GM23338 (cell line): ENCODE measurements at regions not wholly inside any gene's neighbourhood (a gene's known extent, or its start where the extent isn't known, plus 50 kb on each side); places are given as distances from the start of the nearest gene placed in this dataset.

Experiments
- ATAC-seq: fragments of 200-7000 bp; cut with Tn5 transposase; 3 replicates; pipeline ENCODE4 v1.9.1; 2020
- DNase-seq: peaks from one replicate; pipeline ENCODE4 v3.0.0-alpha.2; 2015; ENCODE audit warnings: low spot score
- H2AFZ ChIP-seq: fragments of 200-600 bp; sonication (generic); 2 replicates; pipeline ENCODE4 v1.8.0; 2016; ENCODE audit warnings: antibody characterized with exemption, mild to moderate bottlenecking, moderate library complexity
- H3F3A ChIP-seq: fragments of 200-600 bp; sonication (generic); replicated peaks from 2 replicates; pipeline ENCODE4 v1.8.0; 2017; ENCODE audit warnings: antibody characterized with exemption, mixed run types, low read depth
- H3K27ac ChIP-seq: fragments of 200-600 bp; sonication (generic); 2 replicates; pipeline ENCODE4 v1.6.1; 2016; ENCODE audit warnings: low read depth
- H3K27me3 ChIP-seq: fragments of 200-600 bp; sonication (generic); 2 replicates; pipeline ENCODE4 v1.8.0; 2016; ENCODE audit warnings: mild to moderate bottlenecking, mixed run types, moderate library complexity; ENCODE audit not compliant: insufficient read depth
- H3K36me3 ChIP-seq: fragments of 200-600 bp; sonication (generic); 2 replicates; pipeline ENCODE4 v1.8.0; 2016; ENCODE audit warnings: mild to moderate bottlenecking; ENCODE audit not compliant: insufficient read depth
- H3K4me1 ChIP-seq: fragments of 200-600 bp; sonication (generic); 2 replicates; pipeline ENCODE4 v1.8.0; 2016; ENCODE audit warnings: mild to moderate bottlenecking, moderate library complexity; ENCODE audit not compliant: insufficient read depth
- H3K4me2 ChIP-seq: fragments of 200-600 bp; sonication (generic); 2 replicates; pipeline ENCODE4 v1.7.1; 2017; ENCODE audit warnings: mixed run types
- H3K4me3 ChIP-seq: fragments of 200-600 bp; sonication (generic); 2 replicates; pipeline ENCODE4 v1.6.1; 2016; ENCODE audit warnings: mixed run types
- H3K79me2 ChIP-seq: fragments of 200-600 bp; sonication (generic); replicated peaks from 2 replicates; pipeline ENCODE4 v1.8.0; 2017; ENCODE audit warnings: mild to moderate bottlenecking; ENCODE audit not compliant: insufficient read depth
- H3K9me2 ChIP-seq: fragments of 200-600 bp; sonication (generic); 2 replicates; pipeline ENCODE4 v1.8.0; 2017; ENCODE audit not compliant: insufficient read depth
- H4K20me1 ChIP-seq: fragments of 200-600 bp; sonication (generic); replicated peaks from 2 replicates; pipeline ENCODE4 v1.8.0; 2017; ENCODE audit warnings: mild to moderate bottlenecking; ENCODE audit not compliant: insufficient read depth
- H3K27ac Mint-ChIP-seq: 2 replicates; pipeline ENCODE4 v1.8.0; 2020; ENCODE audit warnings: inconsistent platforms, mild to moderate bottlenecking, moderate library complexity, mixed read lengths
- H3K27me3 Mint-ChIP-seq: 3 replicates; pipeline ENCODE4 v1.8.0; 2022; ENCODE audit warnings: low read depth, mild to moderate bottlenecking, moderate library complexity, mixed read lengths, inconsistent platforms; ENCODE audit not compliant: insufficient read depth, poor library complexity
- H3K36me3 Mint-ChIP-seq: 3 replicates; pipeline ENCODE4 v1.8.0; 2021; ENCODE audit warnings: low read depth, mild to moderate bottlenecking, inconsistent platforms, moderate library complexity, mixed read lengths
- H3K4me1 Mint-ChIP-seq: 3 replicates; pipeline ENCODE4 v1.8.0; 2020; ENCODE audit warnings: mild to moderate bottlenecking, inconsistent platforms, mixed read lengths
- H3K4me3 Mint-ChIP-seq: 3 replicates; pipeline ENCODE4 v1.8.0; 2021; ENCODE audit warnings: moderate library complexity, mild to moderate bottlenecking, inconsistent platforms, mixed read lengths
- H3K9me3 Mint-ChIP-seq: 3 replicates; pipeline ENCODE4 v1.8.0; 2020; ENCODE audit warnings: moderate library complexity, mild to moderate bottlenecking, inconsistent platforms, mixed read lengths
- CTCF ChIP-seq, 2 experiments: fragments of 200-600 bp in 1 of 2; sonication (generic) in 1 of 2; conservative IDR thresholded peaks; 2 replicates each; pipeline versions ENCODE4 v1.5.1 to v1.6.1; 2016 to 2017; ENCODE audit warnings: antibody characterized with exemption in 2 of 2, low read depth in 2 of 2, mild to moderate bottlenecking in 2 of 2, moderate library complexity in 1 of 2
- ETS1 ChIP-seq: IDR thresholded peaks from 2 replicates; pipeline ENCODE4 v1.6.1; 2016; ENCODE audit warnings: antibody characterized with exemption
- EZH2 ChIP-seq: fragments of 200-600 bp; sonication (generic); IDR thresholded peaks from one replicate; pipeline ENCODE4 v1.8.0; 2017; ENCODE audit warnings: antibody characterized with exemption, mild to moderate bottlenecking, low read depth; ENCODE audit not compliant: unreplicated experiment
- EZH2phosphoT487 ChIP-seq: fragments of 200-600 bp; sonication (generic); IDR thresholded peaks from one replicate; pipeline ENCODE4 v1.8.1; 2018; ENCODE audit warnings: antibody characterized with exemption; ENCODE audit not compliant: unreplicated experiment
- POLR2AphosphoS5 ChIP-seq: IDR thresholded peaks from 2 replicates; pipeline ENCODE4 v1.6.1; 2016; ENCODE audit warnings: antibody characterized with exemption, low read depth
- STAT1 ChIP-seq: IDR thresholded peaks from one replicate; pipeline ENCODE4 v1.6.1; 2016; ENCODE audit warnings: antibody characterized with exemption; ENCODE audit not compliant: unreplicated experiment
- ZNF114 ChIP-seq: fragments of 250-450 bp; sonication (Bioruptor Pico); IDR thresholded peaks from 2 replicates; pipeline ENCODE4 v1.5.0; 2020; ENCODE audit warnings: mild to moderate bottlenecking, moderate library complexity
- TF ChIP-seq, protein P1 (sequence below): IDR thresholded peaks from one replicate; pipeline ENCODE4 v1.6.1; 2018; ENCODE audit warnings: antibody characterized with exemption; ENCODE audit not compliant: unreplicated experiment

GRCh38 chr3:1578124-1578806 is 485.4 kb downstream of the CNTN6 start:
- Mint-ChIP-seq H3K27ac (no peak overlapping the region), H3K4me1 (no peaks in the 10 kb centered on the region), H3K9me3 (peaks cover 83% of the 10 kb centered on the region), H3K36me3 (peaks cover 29% of the 10 kb centered on the region), H3K4me3 (no peak overlapping the region), H3K27me3 (peaks cover under 1% of the 10 kb centered on the region)
- DNase-seq, result no peak
- H3K27me3 ChIP-seq, result no peaks in the 10 kb centered on the region
- no peaks in the 10 kb centered on the region for H3K9me2 ChIP-seq
- H3K4me3 ChIP-seq, result no peak overlapping the region
- TF ChIP-seq EZH2 (no peak), CTCF (conservative IDR thresholded peaks at IDR 0.05; ENCODE audit: low read depth in 2 of 2) (no peak), STAT1 (no peak), POLR2AphosphoS5 (no peak), EZH2phosphoT487 (no peak)
- TF ChIP-seq, protein P1, sequence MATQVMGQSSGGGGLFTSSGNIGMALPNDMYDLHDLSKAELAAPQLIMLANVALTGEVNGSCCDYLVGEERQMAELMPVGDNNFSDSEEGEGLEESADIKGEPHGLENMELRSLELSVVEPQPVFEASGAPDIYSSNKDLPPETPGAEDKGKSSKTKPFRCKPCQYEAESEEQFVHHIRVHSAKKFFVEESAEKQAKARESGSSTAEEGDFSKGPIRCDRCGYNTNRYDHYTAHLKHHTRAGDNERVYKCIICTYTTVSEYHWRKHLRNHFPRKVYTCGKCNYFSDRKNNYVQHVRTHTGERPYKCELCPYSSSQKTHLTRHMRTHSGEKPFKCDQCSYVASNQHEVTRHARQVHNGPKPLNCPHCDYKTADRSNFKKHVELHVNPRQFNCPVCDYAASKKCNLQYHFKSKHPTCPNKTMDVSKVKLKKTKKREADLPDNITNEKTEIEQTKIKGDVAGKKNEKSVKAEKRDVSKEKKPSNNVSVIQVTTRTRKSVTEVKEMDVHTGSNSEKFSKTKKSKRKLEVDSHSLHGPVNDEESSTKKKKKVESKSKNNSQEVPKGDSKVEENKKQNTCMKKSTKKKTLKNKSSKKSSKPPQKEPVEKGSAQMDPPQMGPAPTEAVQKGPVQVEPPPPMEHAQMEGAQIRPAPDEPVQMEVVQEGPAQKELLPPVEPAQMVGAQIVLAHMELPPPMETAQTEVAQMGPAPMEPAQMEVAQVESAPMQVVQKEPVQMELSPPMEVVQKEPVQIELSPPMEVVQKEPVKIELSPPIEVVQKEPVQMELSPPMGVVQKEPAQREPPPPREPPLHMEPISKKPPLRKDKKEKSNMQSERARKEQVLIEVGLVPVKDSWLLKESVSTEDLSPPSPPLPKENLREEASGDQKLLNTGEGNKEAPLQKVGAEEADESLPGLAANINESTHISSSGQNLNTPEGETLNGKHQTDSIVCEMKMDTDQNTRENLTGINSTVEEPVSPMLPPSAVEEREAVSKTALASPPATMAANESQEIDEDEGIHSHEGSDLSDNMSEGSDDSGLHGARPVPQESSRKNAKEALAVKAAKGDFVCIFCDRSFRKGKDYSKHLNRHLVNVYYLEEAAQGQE, result no peak
- no peaks in the 10 kb centered on the region for H3K36me3 ChIP-seq
- H2AFZ ChIP-seq, result no peak overlapping the region
- ATAC-seq, result no peak
- no peaks in the 10 kb centered on the region for H3F3A ChIP-seq
- no peaks in the 10 kb centered on the region for H4K20me1 ChIP-seq
- no peaks in the 10 kb centered on the region for H3K79me2 ChIP-seq
- no peak overlapping the region for H3K27ac ChIP-seq
- no peak overlapping the region for H3K4me2 ChIP-seq
- H3K4me1 ChIP-seq, result no peaks in the 10 kb centered on the region

DNA sequence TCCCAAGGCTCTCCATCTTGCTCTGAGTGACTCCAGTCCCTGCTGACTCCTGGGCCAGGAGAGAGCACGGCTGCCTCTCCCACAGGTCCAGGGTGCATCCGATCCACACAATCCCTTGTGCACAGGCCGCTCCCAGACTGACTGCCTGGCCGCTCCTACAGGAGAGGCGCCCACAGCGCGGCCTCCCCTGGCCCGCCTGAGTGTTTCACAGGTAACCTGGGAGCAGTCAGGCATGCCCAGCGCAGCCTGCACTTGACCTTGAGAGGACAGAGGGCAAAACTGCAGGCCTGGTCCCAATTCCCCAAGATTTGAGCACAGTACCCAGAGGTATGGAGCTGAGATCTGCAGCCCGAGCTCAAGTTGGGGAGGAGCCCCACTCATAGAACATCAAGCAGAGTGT is 490.2 kb downstream of the CNTN6 start:
- Histone ChIP-seq H3K27ac (no peak overlapping the region), H3K4me2 (no peak overlapping the region), H2AFZ (no peak overlapping the region), H3K36me3 (no peaks in the 10 kb centered on the region), H3K4me3 (no peak overlapping the region), H3K79me2 (no peaks in the 10 kb centered on the region), H3F3A (no peaks in the 10 kb centered on the region), H3K27me3 (no peaks in the 10 kb centered on the region), H3K4me1 (no peaks in the 10 kb centered on the region), H4K20me1 (no peaks in the 10 kb centered on the region), H3K9me2 (0 out of 2 replicates have a peak, but pooled peaks cover 9% of the 10 kb centered on the region)
- H3K36me3 Mint-ChIP-seq, result peaks cover 43% of the 10 kb centered on the region
- peaks cover 9% of the 10 kb centered on the region for H3K27me3 Mint-ChIP-seq
- TF ChIP-seq ETS1, result no peak
- no peak for TF ChIP-seq ZNF114
- peaks cover 90% of the 10 kb centered on the region for H3K9me3 Mint-ChIP-seq
- no peak for ATAC-seq
- no peak overlapping the region for H3K4me3 Mint-ChIP-seq
- no peak overlapping the region for H3K27ac Mint-ChIP-seq
- H3K4me1 Mint-ChIP-seq, result no peaks in the 10 kb centered on the region
- no peak for DNase-seq
